Parathyroid adenoma (tissue), 2 donors: ENCODE measurements at regions not wholly inside any gene's neighbourhood (a gene's known extent, or its start where the extent isn't known, plus 50 kb on each side); places are given as distances from the start of the nearest gene placed in this dataset.
A peak's percentile ranks its signal among the peaks of the same experiment; 100 is the strongest.

Experiments
- H2AFZ ChIP-seq: fragments of 300-600 bp; sonication (generic); one replicate; pipeline ENCODE4 v1.7.0; 2017; ENCODE audit warnings: antibody characterized with exemption, mild to moderate bottlenecking
- H3K27ac ChIP-seq: fragments of 300-600 bp; sonication (generic); one replicate; pipeline ENCODE4 v1.7.0; 2017
- H3K27me3 ChIP-seq: fragments of 300-600 bp; sonication (generic); one replicate; pipeline ENCODE4 v1.7.0; 2017; ENCODE audit warnings: low read length; ENCODE audit not compliant: control insufficient read depth, insufficient read depth
- H3K36me3 ChIP-seq: fragments of 300-600 bp; sonication (generic); one replicate; pipeline ENCODE4 v1.7.0; 2017; ENCODE audit warnings: low read length; ENCODE audit not compliant: control insufficient read depth, insufficient read depth
- H3K4me1 ChIP-seq: fragments of 300-600 bp; sonication (generic); one replicate; pipeline ENCODE4 v1.7.0; 2017; ENCODE audit warnings: control low read depth
- H3K4me2 ChIP-seq: fragments of 300-600 bp; sonication (generic); one replicate; pipeline ENCODE4 v1.7.0; 2017; ENCODE audit warnings: low read length
- H3K4me3 ChIP-seq: fragments of 300-600 bp; sonication (generic); one replicate; pipeline ENCODE4 v1.7.0; 2017; ENCODE audit warnings: low read depth, low read length
- H3K79me2 ChIP-seq: fragments of 300-600 bp; sonication (generic); one replicate; pipeline ENCODE4 v1.7.0; 2017; ENCODE audit warnings: control low read depth
- H3K9ac ChIP-seq: fragments of 300-600 bp; sonication (generic); one replicate; pipeline ENCODE4 v1.7.0; 2017; ENCODE audit warnings: mild to moderate bottlenecking
- H3K9me3 ChIP-seq: fragments of 300-600 bp; sonication (generic); one replicate; pipeline ENCODE4 v1.7.0; 2017; ENCODE audit warnings: low read length; ENCODE audit not compliant: control insufficient read depth
- TF ChIP-seq, protein P1 (sequence below): fragments of 300-600 bp; sonication (generic); IDR thresholded peaks from one replicate; pipeline ENCODE4 v1.7.0; 2017; ENCODE audit warnings: antibody characterized with exemption, mild to moderate bottlenecking
- donor health status: primary hyperparathyroidism.

DNA sequence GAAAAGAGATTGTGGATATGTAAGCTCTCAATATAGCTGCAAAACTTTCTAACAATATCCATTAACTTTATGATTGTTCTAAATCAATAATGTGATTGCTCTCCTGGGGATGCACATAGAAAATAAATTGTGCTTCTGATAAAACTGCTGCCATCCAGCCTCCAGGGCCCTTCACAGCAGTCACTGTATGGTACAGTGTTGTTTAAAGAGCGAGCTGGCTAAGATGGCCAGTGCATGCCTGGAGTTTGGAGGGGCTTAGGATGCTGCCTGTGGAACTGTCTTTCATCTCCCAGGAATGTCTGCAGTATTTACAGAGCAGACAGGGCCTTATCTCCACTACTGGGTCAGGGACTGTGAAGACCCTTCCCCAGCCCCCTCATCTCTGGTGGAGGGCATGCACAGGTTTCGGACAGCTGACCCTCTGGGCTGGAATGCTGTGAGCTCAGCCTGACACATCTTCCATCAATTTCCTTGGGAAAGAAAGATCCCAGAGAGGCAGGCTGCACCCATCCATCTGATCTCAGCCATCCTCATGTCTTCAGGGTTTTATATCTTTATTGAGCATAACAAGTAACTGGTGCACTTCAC is 137.0 kb downstream of the PLPP3 start:
- Histone ChIP-seq H3K9me3 (no peaks in the 10 kb centered on the region), H3K9ac (no peak overlapping the region), H2AFZ (no peak overlapping the region), H3K4me1 (peaks cover 18% of the 10 kb centered on the region), H3K36me3 (no peaks in the 10 kb centered on the region), H3K4me2 (no peak overlapping the region), H3K27ac (no peak overlapping the region), H3K4me3 (no peak overlapping the region), H3K79me2 (no peaks in the 10 kb centered on the region), H3K27me3 (no peaks in the 10 kb centered on the region)
- TF ChIP-seq, protein P1, sequence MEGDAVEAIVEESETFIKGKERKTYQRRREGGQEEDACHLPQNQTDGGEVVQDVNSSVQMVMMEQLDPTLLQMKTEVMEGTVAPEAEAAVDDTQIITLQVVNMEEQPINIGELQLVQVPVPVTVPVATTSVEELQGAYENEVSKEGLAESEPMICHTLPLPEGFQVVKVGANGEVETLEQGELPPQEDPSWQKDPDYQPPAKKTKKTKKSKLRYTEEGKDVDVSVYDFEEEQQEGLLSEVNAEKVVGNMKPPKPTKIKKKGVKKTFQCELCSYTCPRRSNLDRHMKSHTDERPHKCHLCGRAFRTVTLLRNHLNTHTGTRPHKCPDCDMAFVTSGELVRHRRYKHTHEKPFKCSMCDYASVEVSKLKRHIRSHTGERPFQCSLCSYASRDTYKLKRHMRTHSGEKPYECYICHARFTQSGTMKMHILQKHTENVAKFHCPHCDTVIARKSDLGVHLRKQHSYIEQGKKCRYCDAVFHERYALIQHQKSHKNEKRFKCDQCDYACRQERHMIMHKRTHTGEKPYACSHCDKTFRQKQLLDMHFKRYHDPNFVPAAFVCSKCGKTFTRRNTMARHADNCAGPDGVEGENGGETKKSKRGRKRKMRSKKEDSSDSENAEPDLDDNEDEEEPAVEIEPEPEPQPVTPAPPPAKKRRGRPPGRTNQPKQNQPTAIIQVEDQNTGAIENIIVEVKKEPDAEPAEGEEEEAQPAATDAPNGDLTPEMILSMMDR: no peak

DNA sequence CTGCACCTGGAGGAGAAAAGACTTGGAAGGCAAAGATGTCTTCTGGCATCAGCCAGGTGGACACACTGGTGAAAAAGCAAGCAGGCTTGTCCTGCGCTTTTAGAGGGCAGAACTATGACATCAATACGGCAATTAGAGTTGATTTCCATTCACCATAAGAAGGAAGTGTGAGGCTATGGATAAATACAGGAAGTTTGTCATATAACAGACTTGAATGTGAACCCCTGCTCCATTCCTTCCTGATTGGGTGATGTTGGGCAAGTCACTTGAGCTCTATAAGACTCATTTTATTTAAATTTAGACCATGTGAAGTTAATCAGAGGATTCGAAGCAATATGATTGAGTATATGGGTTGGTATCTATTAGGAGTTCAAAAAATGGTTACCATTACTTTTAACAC is 137.8 kb downstream of the PLPP3 start:
- Histone ChIP-seq H3K79me2 (no peaks in the 10 kb centered on the region), H3K4me3 (no peak overlapping the region), H3K4me2 (no peak overlapping the region), H3K9ac (no peak overlapping the region), H2AFZ (no peak overlapping the region), H3K36me3 (no peaks in the 10 kb centered on the region), H3K4me1 (peaks cover 18% of the 10 kb centered on the region), H3K27me3 (no peaks in the 10 kb centered on the region), H3K27ac (no peak overlapping the region), H3K9me3 (no peaks in the 10 kb centered on the region)
- TF ChIP-seq, protein P1: no peak

DNA sequence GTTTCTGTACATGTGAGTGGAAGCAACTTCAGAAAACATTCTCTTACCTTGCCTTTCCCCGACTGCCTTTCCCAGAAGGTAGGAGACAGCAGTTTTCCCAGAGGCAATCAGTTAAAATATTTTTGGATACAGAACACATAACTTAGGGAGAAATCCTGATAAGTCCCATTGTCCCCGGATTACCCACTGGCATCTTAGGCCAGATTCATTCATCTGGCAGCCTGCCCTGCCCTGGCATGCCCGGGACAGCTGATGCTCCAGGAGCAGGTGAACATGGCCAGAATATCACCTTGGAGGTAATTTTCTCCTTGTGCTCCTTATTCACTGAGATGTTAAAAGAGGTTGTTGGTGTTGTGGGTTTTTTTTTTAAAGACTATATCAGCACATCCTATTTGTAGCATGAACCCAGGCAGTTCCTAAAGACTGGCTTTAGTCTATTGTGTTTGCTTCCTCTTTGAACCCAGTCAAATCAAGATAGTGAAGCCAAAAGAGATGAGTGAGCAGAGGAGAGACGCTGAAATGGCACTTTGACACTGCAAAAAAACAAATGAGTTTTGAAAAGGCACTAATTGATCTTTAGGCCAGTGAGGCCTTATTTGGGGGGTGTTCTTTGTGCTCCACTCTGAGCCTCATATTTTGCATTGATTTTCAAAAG is 139.6 kb downstream of the PLPP3 start:
- no peaks in the 10 kb centered on the region for H3K9me3 ChIP-seq
- H3K79me2 ChIP-seq: no peaks in the 10 kb centered on the region
- peak overlapping the region; percentile 67 for H3K27ac ChIP-seq
- H3K4me3 ChIP-seq: no peak overlapping the region
- H3K9ac ChIP-seq: no peak overlapping the region
- H3K36me3 ChIP-seq: no peaks in the 10 kb centered on the region
- peaks cover 18% of the 10 kb centered on the region for H3K4me1 ChIP-seq
- TF ChIP-seq, protein P1: no peak
- no peak overlapping the region for H2AFZ ChIP-seq
- no peaks in the 10 kb centered on the region for H3K27me3 ChIP-seq
- H3K4me2 ChIP-seq: peak overlapping the region; percentile 38

DNA sequence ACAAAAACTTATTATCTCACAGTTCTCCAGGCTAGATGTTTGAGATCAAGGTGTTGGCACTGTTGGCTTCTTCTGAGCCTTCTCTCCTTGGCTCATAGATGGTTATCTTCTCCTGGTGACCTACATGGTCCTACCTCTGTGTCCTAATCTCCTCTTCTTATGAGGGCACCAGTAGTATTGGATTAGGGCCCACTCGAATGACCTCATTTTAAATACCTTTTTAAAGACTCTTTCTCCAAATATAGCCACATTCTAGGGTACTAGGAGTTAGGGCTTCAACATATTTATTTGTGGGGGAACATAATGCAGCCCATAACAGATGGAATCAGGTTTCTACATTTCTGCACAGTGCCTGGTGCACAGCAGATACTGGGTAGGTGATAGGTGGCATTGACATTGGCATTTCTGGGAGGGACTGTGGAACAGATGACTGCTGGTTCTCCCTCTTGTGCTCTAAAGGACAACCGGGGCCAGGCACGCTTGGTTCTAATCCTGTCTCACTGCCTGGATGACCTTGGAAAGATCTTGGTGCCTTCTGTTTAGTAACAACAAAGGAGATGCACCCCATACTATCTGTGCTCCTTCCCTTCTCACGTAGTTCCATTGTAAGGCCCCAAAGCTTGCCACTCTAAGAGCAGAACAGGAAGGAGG is 140.3 kb downstream of the PLPP3 start:
- no peak overlapping the region for H3K4me3 ChIP-seq
- TF ChIP-seq, protein P1: no peak
- H3K9ac ChIP-seq: no peak overlapping the region
- H3K4me1 ChIP-seq: peaks cover 18% of the 10 kb centered on the region
- no peak overlapping the region for H2AFZ ChIP-seq
- peak overlapping the region; percentile 67 for H3K27ac ChIP-seq
- no peaks in the 10 kb centered on the region for H3K27me3 ChIP-seq
- peak overlapping the region; percentile 38 for H3K4me2 ChIP-seq
- no peaks in the 10 kb centered on the region for H3K36me3 ChIP-seq
- H3K9me3 ChIP-seq: no peaks in the 10 kb centered on the region
- H3K79me2 ChIP-seq: no peaks in the 10 kb centered on the region
